Heart left ventricle (tissue), 13 donors: ENCODE measurements at regions not wholly inside any gene's neighbourhood (a gene's known extent, or its start where the extent isn't known, plus 50 kb on each side); places are given as distances from the start of the nearest gene placed in this dataset.

Experiments
- CTCF ChIP-seq, 12 donors: fragments of 200-600 bp; sonication (generic) in 4 of 12; IDR thresholded peaks; one replicate each; pipeline versions ENCODE4 v1.5.0 to v1.8.0; 2018 to 2022; ENCODE audit warnings: antibody characterized with exemption in 12 of 12, mild to moderate bottlenecking in 5 of 12
- POLR2A ChIP-seq, 2 donors: fragments of 450-650 bp; IDR thresholded peaks; one replicate each; pipeline ENCODE4 v1.6.1; 2017; ENCODE audit warnings: antibody characterized with exemption in 2 of 2, mild to moderate bottlenecking in 2 of 2, moderate library complexity in 2 of 2
- donor health status: ischemic (EF 13 %, LVEDD 7.1; RV severe dilation, severe dysfunction).
- donor health status: DM: no; HTN: yes; CAD: no.
- donor health status: DM: no; HTN: no; CAD: no.
- donor health status: ischemic (EF 25% LVEDD 6.9; RV normal size, moderate dysfunction).
- donor health status: ischemic (EF 25% LVEDD 5.7; RV mildly dilated, moderate dysfunction).
- donor health status: ischemic (EF 35%, LVEDD 5.7; RV mildly dilated, moderate dysfunction).
- donor health status: nonischemic (EF 11% LVEDD 7.7; RV severe dilation, severe dysfunction).
- donor health status: DM: yes; HTN: yes; CAD: no.
- donor health status: PGD.
- donor health status: ischemic (EF 29% LVEDD 5.4; RV normal size, mild dysfunction).
- donor health status: nonischemic (EF 23%, LVEDD 6.1; RV moderate dilation, normal function).

- TF ChIP-seq CTCF (IDR thresholded peaks at IDR 0.05) (no peak), POLR2A (IDR thresholded peaks at IDR 0.05) (no peak)
Observed at GRCh38 chr13:64429691-64430090, 2800.4 kb downstream of the PCDH9 start.
